Pons (tissue), 1 donor: ENCODE measurements at regions not wholly inside any gene's neighbourhood (a gene's known extent, or its start where the extent isn't known, plus 50 kb on each side); places are given as distances from the start of the nearest gene placed in this dataset.

Experiments used
- DNase-seq: peaks from one replicate; pipeline ENCODE4 v3.0.0-alpha.2; 2016; ENCODE audit warnings: low spot score

DNA sequence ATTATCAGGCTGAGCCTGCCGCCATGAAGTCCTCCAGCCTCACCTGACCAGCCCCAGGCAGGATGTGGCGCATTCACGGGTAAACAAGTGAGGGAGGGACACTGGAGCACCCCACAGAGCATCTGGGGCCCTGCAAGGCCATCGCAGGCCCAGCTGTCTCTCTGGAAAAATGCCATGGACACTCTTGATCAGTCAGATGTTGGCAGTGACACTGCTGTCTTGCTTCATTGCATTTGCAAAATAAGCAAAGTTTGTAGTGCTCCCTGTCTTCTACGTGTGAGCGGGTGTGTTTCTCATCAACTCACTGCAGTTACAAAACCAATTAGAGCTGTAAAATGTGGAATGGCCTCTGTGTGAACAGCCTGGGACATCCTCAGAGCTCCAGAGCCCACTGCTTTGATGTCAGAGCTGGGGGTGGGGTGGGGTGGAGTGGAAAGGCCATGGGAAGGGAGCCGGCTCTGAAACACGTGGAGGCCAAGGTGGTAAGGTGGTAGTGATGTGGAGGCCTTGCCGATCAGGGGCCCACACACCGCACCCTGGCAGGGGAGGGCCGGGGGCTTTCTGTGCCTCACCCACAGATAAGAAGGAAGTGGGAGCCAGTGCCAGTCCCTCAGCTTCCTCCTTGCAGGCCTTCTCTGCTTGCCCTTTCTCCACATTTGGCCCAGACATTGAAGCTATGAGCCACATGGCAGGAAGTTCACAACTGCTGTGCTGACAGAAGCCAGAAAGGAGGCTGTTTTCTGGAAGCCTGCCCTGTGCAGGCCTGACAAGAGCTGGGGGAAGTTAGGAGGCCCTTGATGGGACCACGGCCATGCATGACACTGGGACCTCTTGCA lies 254.9 kb downstream of the RHOU start:
- DNase-seq: peak; percentile 89

DNA sequence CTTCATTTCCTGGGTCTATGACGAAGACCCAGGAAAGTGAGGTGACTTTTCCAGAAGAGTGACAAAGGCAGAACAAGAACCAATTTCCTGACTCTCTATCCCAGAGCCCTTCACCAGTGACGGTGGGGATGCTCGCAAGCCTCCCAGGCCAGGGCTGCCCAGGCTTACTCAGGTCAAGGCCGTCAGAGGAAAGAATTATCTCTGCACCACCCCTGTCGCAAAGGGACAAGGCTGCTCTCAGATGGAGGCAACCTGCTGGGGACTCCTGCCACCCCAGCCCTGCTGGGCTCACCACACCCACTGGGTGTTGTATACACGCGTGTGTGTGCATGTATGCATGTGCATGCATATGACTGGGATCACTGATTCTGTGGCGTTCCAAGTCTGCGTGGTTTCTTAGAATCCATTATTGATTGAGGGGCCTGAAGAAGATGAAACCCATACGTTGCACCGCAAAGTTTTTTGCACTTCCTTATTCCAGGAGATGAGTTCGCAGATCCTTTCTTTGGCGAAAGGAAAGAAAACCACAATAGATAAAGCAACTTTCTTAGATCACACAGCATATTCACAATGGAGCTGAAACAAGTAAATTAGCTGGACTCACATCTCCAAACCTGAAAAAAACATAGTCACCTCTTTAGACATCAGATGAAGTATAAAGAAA lies 255.8 kb downstream of the RHOU start:
- peak; percentile 31 for DNase-seq

DNA sequence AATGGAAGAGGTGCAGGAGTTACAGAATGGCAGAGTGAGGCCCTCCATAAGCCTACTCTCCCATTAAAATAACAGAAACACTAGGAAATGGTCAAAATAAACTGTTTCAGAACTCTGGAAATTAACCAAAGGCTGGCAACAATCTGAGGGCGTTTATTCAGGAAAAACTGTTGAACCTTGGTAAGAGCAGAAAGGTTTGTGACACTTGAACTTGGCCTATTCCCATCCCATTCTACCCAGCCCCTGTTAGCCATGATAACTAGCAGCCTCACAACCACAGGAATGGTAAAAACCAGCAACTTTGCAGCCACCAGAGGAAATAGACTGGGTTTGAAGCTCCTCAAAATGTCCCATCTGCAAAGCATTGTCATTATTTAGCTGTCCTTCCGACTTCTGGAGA lies 256.8 kb downstream of the RHOU start:
- DNase-seq: no peak

DNA sequence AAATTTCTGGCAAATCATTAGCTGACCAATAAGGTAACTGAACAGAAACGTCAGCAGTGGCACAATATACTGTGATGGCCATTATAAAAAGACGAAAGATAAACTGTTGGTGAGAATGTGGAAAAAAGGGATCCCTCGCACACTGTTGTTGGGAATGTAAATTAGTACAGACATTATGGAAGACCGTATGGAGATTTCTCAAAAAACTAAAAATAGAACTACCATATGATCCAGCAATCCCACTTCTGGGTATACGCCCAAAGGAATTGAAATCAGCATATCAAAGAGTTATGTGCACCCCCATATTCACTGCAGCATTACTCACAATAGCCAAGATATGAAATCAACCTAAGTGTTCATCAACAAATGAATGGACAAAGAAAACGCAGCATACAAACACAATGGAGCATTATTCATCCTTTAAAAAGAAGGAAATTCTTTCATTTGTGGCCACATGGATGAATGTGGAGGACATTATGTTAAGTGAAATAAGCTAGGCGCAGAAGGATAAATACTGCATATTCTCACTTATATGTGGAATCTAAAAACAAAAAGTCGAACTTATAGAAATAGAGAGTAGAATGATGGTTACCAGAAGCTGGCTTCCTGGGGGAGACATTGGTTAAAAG lies 257.7 kb downstream of the RHOU start:
- DNase-seq: peak; percentile 65

DNA sequence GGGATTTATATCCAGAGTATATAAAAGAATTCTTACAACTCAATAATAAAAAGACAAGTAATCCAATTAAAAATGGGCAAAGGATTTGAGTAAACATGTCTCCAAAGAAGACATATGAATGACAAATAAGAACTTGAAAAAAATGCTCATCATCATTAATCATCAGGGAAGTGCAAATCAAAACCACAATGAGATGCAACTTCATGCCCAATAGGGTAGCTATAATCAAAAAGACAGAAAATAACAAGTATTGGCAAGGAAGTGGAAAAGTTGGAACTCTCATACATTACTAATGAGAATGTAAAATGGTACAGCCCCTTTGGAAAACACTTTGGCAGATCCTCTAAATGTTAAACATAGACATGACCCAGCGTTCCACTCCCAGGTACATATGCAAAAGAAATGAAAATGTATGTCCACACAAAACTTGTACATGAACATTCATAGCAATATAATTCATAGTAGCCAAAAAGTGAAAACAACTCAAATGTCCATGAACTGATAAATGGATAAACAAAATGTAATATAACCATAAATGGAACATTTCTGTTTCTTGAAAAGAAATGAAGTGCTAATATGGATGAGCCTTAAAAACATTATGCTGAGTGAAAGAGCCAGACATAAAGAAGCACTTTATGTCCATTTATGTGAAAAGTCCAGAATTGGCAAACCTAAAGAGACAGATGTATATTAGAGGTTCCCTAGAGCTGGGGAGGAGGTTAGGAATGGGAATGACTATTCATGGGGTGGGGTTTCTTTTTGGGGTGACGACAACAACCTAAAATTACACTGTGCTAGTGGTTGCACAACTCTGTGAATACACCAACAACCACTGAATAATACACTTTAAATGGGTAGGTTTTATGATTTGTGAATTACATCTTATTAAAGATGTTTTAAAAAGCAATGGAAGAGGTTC lies 259.7 kb downstream of the RHOU start:
- DNase-seq: no peak

DNA sequence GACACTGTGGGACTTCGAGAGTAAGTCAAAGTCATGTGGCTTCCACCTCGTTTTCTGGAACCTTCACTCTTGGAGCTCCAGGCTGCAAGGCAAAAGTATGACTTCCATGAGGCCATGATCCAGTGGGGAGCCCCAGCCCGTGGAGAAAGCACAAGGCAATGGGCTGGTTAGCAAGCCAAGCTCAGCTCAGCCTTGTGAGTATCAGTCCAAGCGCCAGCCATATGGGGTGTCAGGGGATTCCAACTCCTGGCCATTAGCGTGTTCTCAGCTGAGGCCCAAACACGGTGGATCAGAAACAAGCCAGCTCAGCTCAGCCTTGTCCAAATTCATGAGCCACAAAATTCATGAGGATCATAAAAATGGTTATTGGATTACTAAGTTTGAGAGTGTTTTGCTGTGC lies 261.0 kb downstream of the RHOU start:
- no peak for DNase-seq

DNA sequence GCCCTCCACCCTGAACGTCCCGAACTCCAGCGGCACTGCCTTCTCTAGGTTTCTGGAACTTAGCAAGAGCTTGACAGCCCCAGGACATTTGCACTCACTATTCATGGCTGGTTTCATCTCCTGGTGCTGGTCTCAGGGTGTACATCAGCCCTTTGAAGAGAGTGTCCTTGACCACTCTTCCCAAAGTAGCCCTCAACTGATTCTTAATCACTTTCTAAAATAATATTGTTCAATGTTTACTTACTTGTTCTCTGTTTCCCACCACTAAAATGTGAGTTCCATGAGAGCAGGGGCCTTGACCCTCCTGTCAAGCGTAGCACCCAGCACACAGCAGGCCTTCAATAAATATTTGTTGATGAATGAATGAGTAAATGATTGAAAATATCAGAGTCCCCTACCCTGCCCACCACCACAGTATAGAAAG lies 262.5 kb downstream of the RHOU start:
- no peak for DNase-seq

DNA sequence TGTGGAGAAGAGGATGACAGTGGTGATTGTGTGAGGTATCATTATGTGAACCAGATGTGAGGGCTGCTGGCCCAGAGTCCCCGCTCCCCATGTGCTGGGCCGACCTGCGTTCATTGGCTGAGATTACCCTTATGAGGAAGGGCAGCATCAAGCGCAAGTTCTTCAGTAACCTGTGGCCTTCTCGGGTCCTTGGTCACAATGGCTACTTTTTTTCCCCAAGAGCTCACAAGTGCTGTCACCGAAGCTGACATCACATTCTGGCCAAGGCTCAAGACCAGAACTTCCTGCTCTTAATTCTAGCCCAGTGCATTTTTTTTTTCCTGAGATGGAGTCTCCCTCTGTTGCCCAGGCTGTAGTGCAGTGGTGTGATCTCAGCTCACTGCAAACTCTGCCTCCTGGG lies 262.9 kb downstream of the RHOU start:
- no peak for DNase-seq

DNA sequence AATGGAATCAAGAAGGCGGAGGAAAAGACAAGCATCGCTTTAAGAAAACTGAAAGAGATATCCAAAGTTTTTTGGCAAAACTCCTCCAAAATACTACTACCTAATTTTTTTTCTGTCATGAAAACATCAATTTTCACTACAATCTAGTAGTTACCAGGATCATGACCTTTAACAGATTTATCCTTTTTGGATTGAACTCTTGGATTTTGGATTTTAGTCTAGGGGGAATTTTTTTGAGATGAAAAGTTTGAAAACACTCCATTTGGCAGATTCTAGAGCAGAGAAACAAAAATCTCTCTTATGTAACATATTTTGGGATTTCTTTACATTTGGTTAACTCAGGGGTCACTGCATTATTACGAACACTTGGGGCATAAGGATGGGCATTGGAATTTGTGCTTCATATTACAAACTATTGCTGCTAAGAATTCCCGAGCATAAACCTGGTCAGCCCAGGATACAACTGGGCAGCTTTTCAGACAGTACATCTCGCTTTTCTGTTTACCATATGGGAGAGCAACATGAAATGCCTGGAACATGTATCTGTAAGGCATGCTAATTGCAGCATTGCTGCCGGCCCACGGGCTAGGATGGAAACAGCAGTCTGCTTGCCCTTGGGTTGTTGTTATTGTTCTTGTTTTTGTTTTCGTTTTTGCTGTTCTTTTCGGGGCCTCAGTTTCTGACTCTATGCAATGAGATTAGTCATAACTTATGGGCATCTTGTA lies 264.3 kb downstream of the RHOU start:
- DNase-seq: no peak

DNA sequence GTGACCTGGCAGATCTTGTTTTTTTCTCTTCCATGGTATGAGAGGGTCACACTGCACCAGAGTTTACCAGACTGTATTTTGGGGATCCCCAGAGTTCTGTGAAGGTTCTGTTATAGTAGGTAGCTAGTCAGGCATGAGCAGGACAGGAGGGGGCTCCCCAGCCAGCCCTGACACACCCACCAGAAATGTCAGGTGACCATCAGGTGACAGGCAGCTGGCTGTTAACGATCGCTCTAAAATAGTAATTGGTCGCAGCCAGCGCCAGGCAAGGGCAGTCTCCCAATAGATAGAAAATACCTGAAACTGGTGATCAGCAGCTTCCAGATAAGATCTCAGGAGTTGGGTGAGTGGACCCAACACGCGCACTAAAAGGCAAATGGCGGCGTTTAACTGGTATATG lies 264.9 kb downstream of the RHOU start:
- no peak for DNase-seq

DNA sequence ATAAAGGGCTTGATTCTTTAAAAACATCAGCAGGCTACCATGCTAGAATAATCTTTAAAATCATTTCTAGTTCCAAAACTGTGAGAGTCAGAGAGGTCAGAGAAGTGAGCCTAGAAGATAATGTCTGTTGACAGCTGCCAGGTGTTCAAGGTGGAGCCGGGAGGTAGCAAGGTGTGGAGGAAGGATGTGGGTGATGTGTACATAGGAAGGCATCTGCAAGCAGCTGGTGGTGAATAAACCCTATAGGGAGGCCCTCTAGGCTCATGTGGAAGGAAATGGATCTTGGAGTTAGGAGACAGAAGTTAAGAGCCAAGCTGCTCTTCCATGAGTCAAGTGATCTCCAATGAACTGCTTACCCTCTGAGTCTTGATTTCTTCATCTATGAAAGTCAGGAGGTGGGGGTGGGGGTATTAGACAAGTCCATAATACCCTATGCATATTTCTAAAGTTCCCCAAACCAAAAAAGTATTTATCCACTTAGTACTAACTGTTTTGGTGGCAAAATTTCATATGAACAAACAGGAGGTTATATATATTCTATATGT lies 266.3 kb downstream of the RHOU start:
- no peak for DNase-seq

DNA sequence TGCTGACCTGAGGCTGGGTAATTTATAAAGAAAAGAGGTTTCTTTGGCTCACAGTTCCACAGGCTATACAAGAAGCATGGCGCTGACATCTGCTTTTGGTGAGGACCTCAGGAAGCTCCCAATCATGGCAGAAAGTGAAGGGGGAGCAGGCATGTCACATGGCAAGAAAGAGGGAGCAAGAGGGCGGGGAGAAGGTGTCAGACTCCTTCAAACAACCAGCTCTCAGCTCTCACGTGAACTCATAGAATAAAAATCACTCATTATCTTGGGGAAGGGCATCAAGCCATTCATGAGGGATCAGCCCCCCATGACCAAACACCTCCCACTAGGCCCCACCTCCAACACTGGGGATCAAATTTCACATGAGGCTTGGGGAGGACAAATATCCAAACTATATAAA lies 266.8 kb downstream of the RHOU start:
- no peak for DNase-seq

DNA sequence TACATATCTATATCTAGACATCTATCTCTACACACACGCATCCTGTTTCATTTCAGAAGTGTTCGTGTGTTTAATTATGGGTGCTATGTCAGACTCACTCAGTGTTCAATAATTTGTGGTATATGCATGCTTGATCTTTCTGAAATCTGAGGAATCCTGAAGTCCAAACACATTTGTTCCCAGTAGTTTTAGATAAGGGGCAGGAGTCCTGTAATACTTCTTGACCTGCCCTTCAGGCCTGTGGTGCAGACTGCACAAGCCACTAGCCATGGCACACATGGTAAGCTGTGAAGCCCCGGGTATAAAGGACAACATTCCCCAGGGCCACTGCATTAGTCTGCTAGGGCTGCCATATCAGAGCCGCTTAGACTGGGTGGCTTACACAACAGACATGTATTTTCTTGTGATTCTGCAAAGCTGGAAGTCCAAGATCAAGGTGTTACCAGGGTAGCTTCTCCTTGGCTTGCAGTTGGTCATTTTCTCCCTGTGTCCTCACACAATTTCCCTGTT lies 267.2 kb downstream of the RHOU start:
- DNase-seq: no peak

DNA sequence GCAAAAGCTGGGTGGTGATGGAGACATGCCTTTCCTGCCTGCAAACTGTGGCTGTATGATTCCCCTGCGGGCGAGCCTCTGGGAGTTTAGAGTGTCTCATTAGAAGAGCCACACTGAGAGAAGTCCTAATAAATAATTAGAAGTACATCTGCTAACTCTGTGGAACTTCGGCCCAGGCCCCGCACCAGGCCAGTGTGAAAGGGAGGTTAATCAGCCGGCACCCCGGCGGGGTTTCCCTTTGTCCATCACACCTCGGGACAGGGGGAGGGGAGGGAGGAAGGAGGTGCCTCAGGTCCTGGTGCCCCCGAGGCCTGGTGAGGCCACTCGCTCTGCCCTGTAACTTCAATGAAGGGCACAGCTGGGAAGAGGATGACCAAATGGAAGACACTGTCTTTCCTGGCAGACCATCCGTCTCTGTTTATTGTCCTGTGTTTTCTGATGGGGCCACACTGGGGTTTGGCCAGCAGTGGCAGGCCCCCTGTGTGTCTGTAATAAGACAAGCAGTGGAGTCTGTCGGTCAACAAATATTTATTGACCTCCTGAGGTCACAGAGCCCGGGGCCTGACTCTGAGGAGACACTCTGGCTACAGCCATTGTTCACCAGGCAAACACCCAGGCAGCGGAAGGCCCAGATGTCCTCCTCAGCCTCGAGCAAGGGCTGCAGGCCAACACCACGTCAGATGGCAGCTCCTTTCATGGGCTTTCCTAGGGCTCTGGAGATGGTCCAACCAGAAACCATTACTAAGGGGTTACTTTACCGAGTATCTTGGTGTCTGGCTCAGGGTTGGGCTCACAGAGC lies 267.5 kb upstream of the RAB4A start:
- peak; percentile 98 for DNase-seq

DNA sequence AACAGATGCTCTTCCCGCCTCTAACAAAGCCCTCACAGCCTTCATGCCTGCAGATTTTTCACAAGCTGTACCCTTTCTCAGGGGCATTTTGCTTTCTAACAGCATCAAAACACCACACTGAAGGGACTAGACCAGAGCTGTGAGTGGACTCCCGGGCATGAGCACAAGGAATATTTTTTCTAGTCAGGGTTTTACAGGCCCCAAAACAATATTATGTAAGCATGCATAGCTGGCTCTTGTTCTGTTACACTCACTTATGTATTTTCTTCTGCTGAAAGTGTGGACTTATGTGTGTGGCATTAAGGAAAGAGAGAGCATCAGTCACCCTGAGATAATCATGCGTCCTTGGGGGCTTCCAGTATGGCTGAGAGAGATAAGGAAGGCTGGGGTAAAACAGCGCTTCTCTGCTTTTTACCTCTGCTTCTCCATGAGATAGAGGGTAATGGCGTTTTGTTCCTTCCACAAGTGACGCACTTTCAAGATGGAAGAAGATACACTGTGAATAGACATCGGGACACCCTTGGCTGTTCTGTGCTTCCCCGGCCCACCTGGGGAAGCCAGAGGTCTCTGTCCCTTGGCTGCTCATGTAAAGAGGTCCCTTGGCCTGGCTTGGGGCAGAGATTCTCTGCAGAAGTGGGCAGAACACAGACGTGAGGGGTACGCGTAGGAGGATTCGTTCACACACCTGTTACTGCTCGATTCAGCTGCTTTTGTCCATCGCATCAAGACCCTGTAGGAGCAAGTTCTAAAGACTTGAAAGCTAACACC lies 266.7 kb upstream of the RAB4A start:
- no peak for DNase-seq

DNA sequence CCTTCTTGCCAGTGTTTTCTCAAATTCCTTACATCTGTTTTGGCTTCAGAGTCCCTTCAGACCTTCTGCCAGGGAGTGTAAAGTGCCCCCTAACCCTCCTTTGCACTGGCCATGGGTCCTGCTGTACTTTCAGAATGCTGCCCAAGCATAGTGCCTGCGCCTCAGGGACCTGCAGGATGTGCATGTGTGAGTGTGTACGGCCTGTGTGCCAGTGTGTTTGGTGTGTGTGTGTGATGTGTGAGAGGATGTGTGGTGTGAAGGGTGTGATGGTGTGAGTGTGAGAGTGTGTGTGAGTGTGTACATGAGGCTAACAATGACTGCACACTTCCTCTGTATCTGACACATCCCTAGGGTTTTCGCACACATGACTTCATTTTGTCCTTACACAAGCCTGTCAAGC lies 265.8 kb upstream of the RAB4A start:
- DNase-seq: no peak

DNA sequence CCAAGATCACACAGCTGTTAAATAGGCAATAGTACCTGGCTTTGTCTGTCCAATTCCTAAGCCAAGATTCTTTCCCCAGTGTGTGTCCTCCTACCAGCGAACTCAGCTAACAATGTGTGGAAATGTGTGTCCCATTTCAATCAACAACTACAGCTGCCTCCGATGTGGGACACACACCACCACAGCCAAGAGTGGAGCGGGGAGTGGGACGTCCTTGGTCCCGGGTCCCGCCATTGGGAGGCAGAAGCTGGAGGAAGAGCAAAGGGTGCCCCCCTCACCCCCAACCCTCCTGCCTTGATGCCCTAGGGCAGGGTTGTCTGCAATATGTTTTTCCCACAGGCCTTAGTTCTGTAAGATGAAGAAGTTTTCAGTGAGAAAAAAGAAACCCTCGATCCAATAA lies 265.4 kb upstream of the RAB4A start:
- DNase-seq: no peak

DNA sequence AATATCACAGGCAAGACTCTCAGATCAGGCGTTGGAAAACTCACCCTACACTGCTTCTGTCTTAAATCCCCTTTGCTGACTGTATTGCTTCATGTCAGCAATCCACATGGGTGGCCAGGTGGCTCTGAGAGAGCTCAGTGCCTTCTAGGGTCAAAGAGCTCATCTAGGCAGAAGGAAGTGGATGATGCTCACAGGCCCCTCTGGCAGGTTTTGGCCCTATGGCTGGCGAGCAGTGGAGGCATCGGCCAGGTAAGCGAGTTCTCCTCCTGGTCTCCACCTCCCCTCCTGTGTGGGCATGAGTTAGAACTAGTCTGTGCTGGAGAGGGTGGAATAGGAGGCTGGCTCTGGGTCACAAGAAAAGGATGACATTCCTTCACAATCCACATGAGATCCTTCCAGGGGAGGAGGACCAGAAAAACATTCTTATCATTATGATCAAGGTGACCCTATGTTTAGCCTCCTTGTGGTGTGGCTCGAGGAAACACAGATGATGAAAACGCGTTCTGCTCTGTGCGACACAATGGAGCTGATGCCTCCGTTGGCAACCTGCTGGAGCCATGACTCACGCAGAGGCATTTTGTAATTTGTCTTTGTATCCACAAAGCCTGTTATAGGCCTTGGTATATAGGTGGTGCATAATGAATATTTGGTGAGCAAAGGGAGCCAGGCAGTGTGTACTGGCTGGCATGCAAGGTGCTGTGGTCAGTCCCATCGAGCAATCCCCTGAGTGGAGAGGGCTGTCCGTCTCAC lies 264.6 kb upstream of the RAB4A start:
- no peak for DNase-seq

DNA sequence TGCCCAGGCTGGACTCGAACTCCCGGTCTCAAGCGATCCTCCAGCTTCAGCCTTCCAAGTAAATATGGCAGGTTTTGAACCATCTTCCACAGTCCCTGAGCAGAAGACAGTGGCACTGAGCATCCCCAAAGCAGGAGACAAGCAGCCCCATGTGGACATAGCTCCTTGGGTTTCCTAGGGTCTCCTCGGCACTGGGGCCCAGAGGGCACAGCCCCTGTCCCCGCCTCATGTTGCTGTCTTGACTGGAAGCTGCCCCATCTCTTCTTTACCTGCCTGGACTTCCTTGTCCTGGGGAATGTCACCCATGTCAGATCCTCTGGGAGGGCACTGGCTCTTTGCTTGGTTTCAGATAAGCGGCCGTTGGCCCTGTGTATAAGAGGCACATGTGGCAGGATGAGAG lies 263.7 kb upstream of the RAB4A start:
- no peak for DNase-seq
